Heart left ventricle (tissue), 16 donors: ENCODE measurements at regions not wholly inside any gene's neighbourhood (a gene's known extent, or its start where the extent isn't known, plus 50 kb on each side); places are given as distances from the start of the nearest gene placed in this dataset.

Experiments used
- ATAC-seq, 4 donors: fragments of 200-7000 bp; cut with Tn5 transposase; one replicate each; pipeline ENCODE4 v1.9.1; 2020 to 2022; ENCODE audit warnings: moderate library complexity in 4 of 4, mild to moderate bottlenecking in 3 of 4, moderate number of reproducible peaks in 1 of 4
- DNase-seq, 5 donors: peaks; one replicate each; pipeline ENCODE4 v3.0.0-alpha.2; 2020
- H3K27ac ChIP-seq, 12 donors: fragments of 200-600 bp; sonication (generic) in 4 of 12; one replicate each; pipeline versions ENCODE4 v1.5.0 to v1.8.0; 2016 to 2022; ENCODE audit warnings: mild to moderate bottlenecking in 2 of 12
- H3K27me3 ChIP-seq, 9 donors: fragments of 200-600 bp; sonication (generic) in 2 of 9; one replicate each; pipeline versions ENCODE4 v1.5.1 to v1.8.0; 2016 to 2022; ENCODE audit warnings: mild to moderate bottlenecking in 3 of 9
- H3K36me3 ChIP-seq, 9 donors: fragments of 200-600 bp; sonication (generic) in 2 of 9; one replicate each; pipeline versions ENCODE4 v1.5.0 to v1.8.0; 2018 to 2022; ENCODE audit warnings: mild to moderate bottlenecking in 2 of 9
- H3K4me1 ChIP-seq, 12 donors: fragments of 200-600 bp; sonication (generic) in 4 of 12; one replicate each; pipeline versions ENCODE4 v1.5.0 to v1.8.0; 2016 to 2022; ENCODE audit warnings: mild to moderate bottlenecking in 3 of 12
- H3K4me3 ChIP-seq, 12 donors: fragments of 200-600 bp; sonication (generic) in 4 of 12; one replicate each; pipeline versions ENCODE4 v1.5.0 to v1.8.0; 2017 to 2022; ENCODE audit warnings: mild to moderate bottlenecking in 9 of 12, moderate library complexity in 4 of 12
- H3K9me3 ChIP-seq, 12 donors: fragments of 200-600 bp; sonication (generic) in 4 of 12; one replicate each; pipeline versions ENCODE4 v1.5.0 to v1.8.0; 2016 to 2022; ENCODE audit warnings: mild to moderate bottlenecking in 1 of 12
- CTCF ChIP-seq, 12 donors: fragments of 200-600 bp; sonication (generic) in 4 of 12; IDR thresholded peaks; one replicate each; pipeline versions ENCODE4 v1.5.0 to v1.8.0; 2018 to 2022; ENCODE audit warnings: antibody characterized with exemption in 12 of 12, mild to moderate bottlenecking in 5 of 12
- POLR2A ChIP-seq, 2 donors: fragments of 450-650 bp; IDR thresholded peaks; one replicate each; pipeline ENCODE4 v1.6.1; 2017; ENCODE audit warnings: antibody characterized with exemption in 2 of 2, mild to moderate bottlenecking in 2 of 2, moderate library complexity in 2 of 2
- WGBS, 4 donors: extraction: QIAGEN DNeasy Blood & Tissue Kit in 2 of 4; methylation state at CpG; one replicate each; pipeline versions ENCODE4 v1.1.5 to v1.1.7; 2013 to 2018; 5-methylcytosine and 5-hydroxymethylcytosine counted together
- intact Hi-C, 10 donors: fragments of 100-400 bp; cut with DNase I; formaldehyde crosslinking; loops; one replicate each; pipeline versions ENCODE4 v1.11.1 to v1.14.2; 2022
- donor health status: ischemic (EF 13 %, LVEDD 7.1; RV severe dilation, severe dysfunction).
- donor health status: healthy with polysubstance abuse.
- donor health status: DM: no; HTN: yes; CAD: no.
- donor health status: DM: no; HTN: no; CAD: no.
- donor health status: ischemic (EF 25% LVEDD 6.9; RV normal size, moderate dysfunction).
- donor health status: ischemic (EF 25% LVEDD 5.7; RV mildly dilated, moderate dysfunction).
- donor health status: healthy.
- donor health status: DM: yes; HTN: yes; CAD: no.
- donor health status: ischemic (EF 35%, LVEDD 5.7; RV mildly dilated, moderate dysfunction).
- donor health status: nonischemic (EF 11% LVEDD 7.7; RV severe dilation, severe dysfunction).
- donor health status: DM: yes; HTN: yes; CAD: no.
- donor health status: PGD.
- donor health status: ischemic (EF 29% LVEDD 5.4; RV normal size, mild dysfunction).
- donor health status: nonischemic (EF 23%, LVEDD 6.1; RV moderate dilation, normal function).

GRCh38 chr2:66789741-66790140 is 354.8 kb downstream of the MEIS1 start:
- H3K36me3 ChIP-seq: no peaks in the 10 kb centered on the region
- no peak overlapping the region for H3K4me3 ChIP-seq
- H3K27me3 ChIP-seq: no peaks in the 10 kb centered on the region
- intact Hi-C loops: no loop called here
- H3K27ac ChIP-seq: no peak overlapping the region
- 83 to 91% (median 86%) methylated on average over 5 of the region's 5 CpGs for WGBS, 4 donors
- ATAC-seq (no peak), DNase-seq (no peak)
- H3K9me3 ChIP-seq: no peaks in the 10 kb centered on the region
- H3K4me1 ChIP-seq: peaks cover 0 to 8% (median 0%) of the 10 kb centered on the region in 12 donors
- TF ChIP-seq POLR2A (IDR thresholded peaks at IDR 0.05) (no peak), CTCF (IDR thresholded peaks at IDR 0.05) (no peak)

- H3K27me3 ChIP-seq: no peaks in the 10 kb centered on the region
- peaks cover 0 to 8% (median 0%) of the 10 kb centered on the region in 12 donors for H3K4me1 ChIP-seq
- no peak for TF ChIP-seq CTCF (IDR thresholded peaks at IDR 0.05)
- TF ChIP-seq POLR2A (IDR thresholded peaks at IDR 0.05): no peak
- peak in 2 of 4 donors; percentile 44 to 59 for ATAC-seq
- intact Hi-C loops: no loop called here
- WGBS, 4 donors: 33 to 48% (median 36%) methylated on average over 1 of the region's 1 CpG
- H3K4me3 ChIP-seq: no peak overlapping the region
- H3K36me3 ChIP-seq: no peaks in the 10 kb centered on the region
- DNase-seq: no peak
- H3K27ac ChIP-seq: peak overlapping the region in 1 of 12 donors; percentile 59
- no peaks in the 10 kb centered on the region for H3K9me3 ChIP-seq
These were observed 355.8 kb downstream of the MEIS1 start for GRCh38 chr2:66790651-66791181.

GRCh38 chr2:66794070-66794469 is 359.1 kb downstream of the MEIS1 start:
- Histone ChIP-seq H3K4me1 (peaks cover 0 to 8% (median 0%) of the 10 kb centered on the region in 12 donors), H3K27me3 (no peaks in the 10 kb centered on the region), H3K4me3 (no peak overlapping the region), H3K9me3 (no peaks in the 10 kb centered on the region), H3K27ac (peak overlapping the region in 1 of 12 donors; percentile 27), H3K36me3 (no peaks in the 10 kb centered on the region)
- no peak for DNase-seq
- TF ChIP-seq CTCF (IDR thresholded peaks at IDR 0.05) (no peak), POLR2A (IDR thresholded peaks at IDR 0.05) (no peak)
- ATAC-seq: no peak
- WGBS, 4 donors: 50 to 71% (median 56%) methylated on average over 8 of the region's 8 CpGs
- intact Hi-C loops: no loop called here

GRCh38 chr2:66794551-66794950 is 359.6 kb downstream of the MEIS1 start:
- 80 to 89% (median 86%) methylated on average over 1 of the region's 1 CpG for WGBS, 4 donors
- H3K9me3 ChIP-seq: no peaks in the 10 kb centered on the region

More at GRCh38 chr2:66794551-66794950, 359.6 kb downstream of the MEIS1 start:
- H3K4me1 ChIP-seq: peaks cover 0 to 8% (median 0%) of the 10 kb centered on the region in 12 donors
- TF ChIP-seq CTCF (IDR thresholded peaks at IDR 0.05) (no peak), POLR2A (IDR thresholded peaks at IDR 0.05) (no peak)
- no peaks in the 10 kb centered on the region for H3K36me3 ChIP-seq
- no peaks in the 10 kb centered on the region for H3K27me3 ChIP-seq
- H3K4me3 ChIP-seq: no peak overlapping the region
- H3K27ac ChIP-seq: peak overlapping the region in 1 of 12 donors; percentile 27
- ATAC-seq (no peak), DNase-seq (no peak)
- intact Hi-C loops: no loop called here
